GM19467 (cell line): ENCODE measurements at regions not wholly inside any gene's neighbourhood (a gene's known extent, or its start where the extent isn't known, plus 50 kb on each side); places are given as distances from the start of the nearest gene placed in this dataset.

ENCODE experiments used
- ATAC-seq: cut with Tn5 transposase; IDR thresholded peaks from one replicate; pipeline ENCODE4 v1.9.1; 2021; ENCODE audit warnings: mild to moderate bottlenecking, moderate library complexity; ENCODE audit not compliant: unreplicated experiment

- no peak for ATAC-seq
Measured at GRCh38 chr22:46065691-46066454, 84.5 kb upstream of the PPARA start.

DNA sequence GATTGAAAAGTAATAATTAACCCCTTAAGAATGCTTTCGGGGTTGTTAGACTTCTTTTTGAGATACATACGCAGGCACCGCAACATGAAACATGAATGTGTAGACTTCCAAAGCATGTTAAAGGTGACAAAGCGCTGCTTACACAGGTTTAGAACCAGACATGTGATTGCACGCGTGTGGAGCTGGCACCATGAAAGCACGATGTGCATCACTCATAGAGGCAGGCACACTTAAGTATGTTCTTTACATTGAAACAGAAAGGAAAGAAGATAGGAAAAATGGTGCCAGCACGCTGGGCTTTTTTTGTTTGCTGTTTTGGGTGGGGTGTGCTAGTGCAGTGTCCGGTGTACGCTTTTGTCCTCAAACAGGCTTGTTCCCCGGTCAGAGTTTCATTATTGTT, 83.6 kb upstream of the PPARA start:
- ATAC-seq = no peak

DNA sequence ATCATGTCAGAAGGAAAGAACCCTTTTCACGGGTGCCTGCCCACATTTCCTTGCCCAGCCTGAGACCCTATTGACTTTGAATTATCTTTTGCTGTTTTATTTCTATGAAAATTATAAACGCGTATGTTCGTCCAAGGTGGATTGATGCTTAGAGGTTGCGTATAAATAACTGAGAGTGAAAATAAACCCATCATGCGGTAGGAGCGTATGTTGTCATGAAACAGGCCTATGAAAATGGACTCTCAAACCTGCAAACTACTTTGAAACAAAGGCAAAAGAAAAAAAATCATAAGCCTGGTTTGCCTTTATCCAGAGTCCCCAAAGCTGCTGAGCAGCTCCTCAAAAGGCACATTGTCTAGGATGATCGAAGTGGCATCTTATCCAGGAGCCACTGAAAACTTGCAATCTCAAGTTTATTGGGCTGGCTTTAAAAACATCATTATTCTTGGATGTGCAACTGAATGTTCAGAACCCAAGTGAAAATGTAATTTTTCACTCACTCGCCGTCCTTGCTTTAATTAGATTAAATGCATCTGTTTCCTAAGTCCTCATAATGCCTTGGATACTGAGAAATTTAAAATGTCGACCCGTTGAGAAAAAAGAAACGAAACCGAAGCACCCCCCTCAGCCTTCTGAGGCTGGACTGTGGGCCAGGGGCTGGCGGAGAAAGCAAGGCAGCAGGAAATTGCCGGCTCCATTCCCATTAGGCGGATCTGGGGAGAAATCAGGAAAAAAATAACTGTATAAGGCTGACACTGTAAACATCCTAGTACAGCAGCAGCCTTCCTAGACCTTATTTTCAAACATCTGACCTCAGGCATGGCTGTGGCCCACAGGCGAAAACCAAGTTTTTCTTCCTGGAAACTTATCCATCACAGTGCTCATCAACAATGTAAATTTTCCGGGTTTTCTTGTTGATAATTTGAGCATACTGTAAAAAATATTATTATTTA, 82.9 kb upstream of the PPARA start:
- ATAC-seq = no peak

- no peak for ATAC-seq
Measured at GRCh38 chr22:46068181-46068592, 82.1 kb upstream of the PPARA start.

DNA sequence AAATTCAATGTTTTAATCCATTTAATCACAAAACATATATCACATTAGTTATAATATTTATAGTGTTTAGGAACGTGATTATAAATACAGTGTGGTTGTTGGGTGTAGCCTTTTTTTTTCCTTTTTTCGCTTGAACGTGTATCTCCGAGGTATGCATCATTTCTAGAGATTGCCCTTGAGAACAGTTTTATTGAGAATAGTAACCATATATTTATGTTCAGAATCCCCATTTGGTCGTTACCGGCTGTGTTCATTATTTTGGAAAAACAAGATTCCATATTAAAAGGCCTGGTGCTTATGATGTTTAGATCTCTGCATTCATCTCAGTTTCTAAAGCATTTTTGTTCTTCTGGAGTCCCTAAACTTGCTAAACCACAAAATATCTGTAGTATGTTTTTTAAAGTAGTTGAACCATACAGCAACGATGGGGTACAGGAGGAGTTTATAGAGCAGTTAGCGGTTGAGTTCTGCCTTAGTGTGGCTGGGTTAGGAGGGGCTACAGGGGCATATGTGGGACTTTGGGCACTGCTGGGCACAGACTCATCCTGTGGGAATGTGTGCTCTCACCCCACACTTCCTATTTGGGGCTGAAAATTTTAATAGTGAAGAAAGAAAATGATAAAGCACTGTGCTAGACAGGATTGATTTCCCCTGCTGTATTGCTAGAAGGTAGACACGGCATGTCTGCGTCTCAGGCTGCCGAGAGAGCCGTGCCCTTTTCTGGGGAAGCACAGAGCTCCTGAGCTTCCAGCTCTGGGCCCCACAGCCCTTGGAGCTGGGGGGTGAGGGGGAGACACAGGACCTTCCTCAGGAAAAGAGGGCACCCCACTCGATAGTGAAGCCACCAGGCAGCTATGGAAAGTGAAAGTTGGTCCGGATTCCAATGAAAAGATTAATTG, 81.5 kb upstream of the PPARA start:
- no peak for ATAC-seq

- no peak for ATAC-seq
Measured at GRCh38 chr22:46069521-46070214, 80.7 kb upstream of the PPARA start.

DNA sequence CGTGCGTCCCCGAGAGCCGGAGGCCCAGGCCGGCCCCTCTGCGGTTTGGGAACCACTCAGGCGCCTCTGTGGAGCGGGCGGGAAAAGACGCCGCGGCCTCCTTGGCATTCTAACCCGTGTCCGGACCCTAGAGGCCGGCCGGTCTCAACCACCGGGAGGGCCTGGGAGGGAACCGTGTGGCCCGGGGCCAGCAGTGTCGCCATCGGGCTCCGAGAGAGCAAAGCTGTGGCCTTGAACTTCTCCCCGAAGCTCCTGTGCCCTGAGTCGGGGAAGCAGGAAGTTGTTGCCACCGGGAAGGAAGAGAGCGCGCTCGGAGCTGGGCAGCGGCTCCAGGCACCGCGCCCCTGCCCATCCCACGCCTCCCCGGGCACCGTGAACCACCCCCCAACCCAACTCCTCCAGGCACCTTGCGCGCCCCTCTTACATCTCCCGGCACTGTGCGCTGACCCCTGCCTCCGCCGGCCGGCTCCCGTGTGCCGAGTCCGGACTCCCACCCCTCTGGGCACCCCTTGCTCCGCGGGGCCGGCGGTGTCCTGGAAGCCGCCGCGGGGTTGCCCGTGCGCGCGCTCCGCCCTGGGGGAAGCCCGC, 80.0 kb upstream of the PPARA start:
- ATAC-seq = no peak

GRCh38 chr22:46070803-46071450, 79.4 kb upstream of the PPARA start:
- no peak for ATAC-seq

DNA sequence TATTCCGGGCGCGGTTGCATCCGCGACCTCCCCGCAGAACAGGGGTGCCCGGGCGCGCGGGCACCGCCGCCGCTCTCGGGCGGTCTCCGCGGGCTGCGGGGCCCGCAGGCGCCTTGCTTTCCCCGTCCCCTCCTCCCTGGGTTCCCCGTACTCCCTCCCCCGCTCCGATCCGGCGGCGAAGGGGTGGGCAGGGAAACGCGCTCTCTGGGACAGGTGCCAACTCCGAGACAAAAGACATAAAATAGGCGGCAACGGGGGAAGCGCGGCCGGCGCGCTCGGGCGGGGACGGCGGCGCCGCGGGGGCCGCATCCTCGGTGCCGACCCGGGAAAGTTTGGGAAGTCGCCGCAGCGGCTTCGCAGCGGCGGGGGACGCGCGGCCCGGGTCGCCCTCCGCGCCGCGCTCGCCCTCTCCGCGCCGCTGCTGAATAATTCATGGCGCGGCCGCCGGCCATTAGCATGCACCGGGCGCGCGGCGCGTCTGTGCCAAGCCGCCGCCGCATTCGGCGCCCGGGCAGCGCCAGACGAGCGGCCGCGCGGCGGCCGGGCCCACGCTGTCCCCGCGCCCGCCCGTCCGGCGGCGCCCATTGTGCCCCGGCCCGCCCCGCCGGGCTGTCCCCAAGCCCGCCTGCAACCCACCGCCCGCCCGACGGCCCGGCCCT, 78.7 kb upstream of the PPARA start:
- ATAC-seq = no peak

- ATAC-seq = no peak
Measured at GRCh38 chr22:46072110-46072881, 78.0 kb upstream of the PPARA start.

- ATAC-seq = no peak
Measured at GRCh38 chr22:46072981-46073682, 77.2 kb upstream of the PPARA start.

- ATAC-seq = no peak
Measured at GRCh38 chr22:46073683-46074504, 76.4 kb upstream of the PPARA start.

GRCh38 chr22:46074771-46075551, 75.4 kb upstream of the PPARA start:
- ATAC-seq = no peak

- ATAC-seq = no peak
Measured at GRCh38 chr22:46075764-46076531, 74.4 kb upstream of the PPARA start.

- ATAC-seq = no peak
Measured at GRCh38 chr22:46076651-46077339, 73.5 kb upstream of the PPARA start.
